Fibroblast of skin of right quadriceps (primary cell): ENCODE measurements at regions not wholly inside any gene's neighbourhood (a gene's known extent, or its start where the extent isn't known, plus 50 kb on each side); places are given as distances from the start of the nearest gene placed in this dataset.
"Not testable (repeated sequence)": the region's sequence is repeated elsewhere in the genome, so short reads cannot be mapped to it uniquely, and the experiment has no call there.

ENCODE experiments used
- DNase-seq: peaks from one replicate; pipeline ENCODE4 v3.0.0-alpha.2; 2013

DNA sequence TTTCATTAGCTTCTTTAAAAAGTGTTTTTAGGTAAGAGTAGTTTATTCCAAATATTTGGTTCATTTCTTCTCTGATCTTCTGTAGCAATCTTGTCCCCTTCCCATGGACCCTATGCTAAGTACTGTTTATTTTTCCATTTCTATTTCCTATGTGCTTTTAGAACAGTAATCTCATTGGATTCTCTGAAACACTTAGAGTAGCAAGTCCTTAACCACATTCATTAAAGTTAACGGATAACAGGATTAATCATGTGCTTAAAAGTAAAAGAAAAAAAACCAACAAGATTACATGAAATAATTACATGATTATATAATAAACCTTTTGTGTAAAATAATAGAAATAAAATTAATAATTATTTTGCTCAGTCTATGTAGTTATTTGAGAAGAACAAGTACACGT lies 929.7 kb downstream of the C4orf33 start:
- no peak for DNase-seq

DNA sequence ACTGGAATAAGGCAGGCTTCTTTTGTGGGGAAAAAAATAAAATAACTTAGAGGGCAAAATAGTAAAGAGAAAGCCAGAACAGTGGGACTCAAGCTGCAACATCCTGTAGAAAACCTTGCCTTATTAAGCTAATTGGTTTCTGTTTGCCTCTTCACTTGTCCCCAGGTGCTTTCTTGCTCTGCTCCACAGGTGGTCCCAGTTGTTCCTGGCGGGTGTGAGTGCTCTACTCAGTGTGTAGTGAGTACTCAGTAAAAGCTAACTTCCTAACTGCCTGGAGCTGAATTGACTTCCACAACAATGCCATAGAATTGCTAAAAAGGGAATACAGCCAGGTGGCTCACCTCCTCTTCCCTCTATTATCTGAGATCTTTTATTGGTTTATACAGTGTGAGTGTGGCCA lies 930.2 kb downstream of the C4orf33 start:
- no peak for DNase-seq

DNA sequence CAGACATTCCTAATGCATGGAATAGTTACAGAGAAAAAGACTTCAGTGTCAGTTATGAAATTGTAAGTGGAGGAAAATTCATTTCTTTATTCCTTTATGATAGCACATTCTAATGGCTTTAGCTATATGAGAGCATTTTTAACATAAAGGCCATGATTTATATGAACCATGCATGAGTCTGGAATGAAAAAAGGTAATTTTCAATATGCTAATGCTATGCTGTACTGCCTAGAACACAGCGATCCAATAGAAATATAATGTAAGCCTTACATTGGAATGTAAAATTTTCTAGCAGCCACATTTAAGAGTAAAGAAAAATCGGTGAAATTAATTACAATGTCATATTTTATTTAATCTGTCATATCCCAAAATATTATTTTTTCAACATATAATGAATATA lies 932.0 kb downstream of the C4orf33 start:
- DNase-seq: no peak

DNA sequence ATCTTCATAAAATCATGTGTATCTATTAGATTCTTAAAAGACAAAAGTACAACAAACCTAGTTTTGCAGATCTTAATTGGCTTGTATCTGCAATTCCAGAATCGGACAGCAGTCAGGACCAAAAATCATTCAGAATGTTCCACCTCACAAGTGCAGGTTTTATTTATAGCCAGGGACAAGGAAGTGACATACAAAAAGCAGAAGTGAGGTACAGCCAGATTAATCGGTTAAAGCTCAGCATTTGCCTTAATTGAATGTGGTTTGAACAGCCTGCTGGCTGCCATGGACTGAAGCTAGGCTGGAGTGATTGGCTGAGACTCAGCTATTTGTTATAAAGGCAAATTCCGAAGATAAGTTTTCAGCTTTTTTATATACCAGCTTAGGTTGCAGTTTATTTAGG lies 932.6 kb downstream of the C4orf33 start:
- no peak for DNase-seq

DNA sequence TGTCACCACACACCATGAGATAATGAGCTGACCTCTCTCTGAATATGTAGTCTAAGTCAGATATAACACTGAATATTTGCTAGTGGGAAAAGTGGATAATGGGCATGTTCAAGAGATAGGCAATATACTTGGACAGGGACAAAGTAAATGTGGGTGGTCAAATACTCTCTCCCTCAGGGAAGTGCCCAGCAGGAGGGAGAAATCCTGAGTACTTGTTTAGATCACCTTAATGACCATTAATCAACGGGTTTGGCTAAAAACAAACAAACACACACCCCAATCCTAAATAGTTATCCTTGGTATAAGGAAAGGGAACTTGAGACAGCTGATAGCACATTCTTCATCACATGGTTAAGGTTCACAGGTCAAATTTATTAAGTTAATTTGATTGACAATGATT lies 933.5 kb downstream of the C4orf33 start:
- DNase-seq: no peak

DNA sequence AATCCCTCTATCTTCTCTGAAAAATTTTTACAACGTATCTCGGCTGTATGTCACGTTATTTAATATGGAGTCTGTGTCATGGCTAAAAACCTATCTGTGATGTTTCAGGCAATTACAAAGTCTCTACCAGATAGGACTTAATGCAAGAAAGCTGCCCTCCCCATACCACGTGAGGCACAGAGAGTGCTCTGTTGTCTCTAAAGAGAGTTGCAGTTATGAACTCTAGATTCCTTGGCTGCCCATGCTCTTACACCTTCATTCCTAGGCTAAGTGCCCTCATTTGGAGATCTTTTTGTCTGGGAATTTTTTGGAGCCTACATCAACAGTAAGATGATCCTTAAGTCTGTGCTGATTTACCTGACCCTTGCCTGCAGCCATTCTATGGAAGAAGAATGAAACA lies 935.9 kb downstream of the C4orf33 start:
- DNase-seq: no peak

DNA sequence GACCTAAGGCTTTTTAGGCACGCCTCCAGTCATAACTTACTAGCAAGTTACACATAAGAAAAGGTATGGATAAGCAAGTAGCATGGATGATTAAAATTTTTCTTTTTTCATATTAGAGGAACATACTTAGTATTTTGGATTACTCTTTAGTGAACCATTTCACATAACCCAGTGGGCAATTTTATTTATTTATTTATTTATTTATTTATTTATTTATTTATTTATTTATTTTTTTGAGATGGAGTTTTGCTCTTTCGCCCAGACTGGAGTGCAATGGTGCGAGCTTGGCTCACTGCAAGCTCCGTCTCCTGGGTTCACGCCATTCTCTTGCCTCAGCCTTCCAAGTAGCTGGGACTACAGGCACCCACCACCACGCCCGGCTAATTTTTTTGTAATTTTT lies 937.7 kb downstream of the C4orf33 start:
- not testable (repeated sequence) for DNase-seq

DNA sequence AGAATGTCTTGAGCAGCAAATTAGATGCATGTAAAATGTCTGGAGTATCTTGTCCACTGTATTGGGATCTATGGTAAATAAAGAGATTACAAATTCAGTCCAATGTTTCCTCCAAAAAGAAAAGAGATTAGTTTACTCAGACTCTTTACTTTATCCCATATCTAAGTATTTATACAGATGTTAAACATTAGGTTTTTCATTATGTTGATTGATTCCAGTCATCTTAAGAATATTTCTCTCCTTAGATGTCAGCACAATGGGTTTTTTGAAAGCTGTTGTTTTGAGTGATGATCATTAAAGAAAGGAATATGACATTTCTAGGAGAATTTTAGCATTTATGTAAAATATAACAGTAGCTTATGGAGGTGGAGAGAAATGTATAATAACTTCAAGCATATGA lies 938.9 kb downstream of the C4orf33 start:
- DNase-seq: no peak

DNA sequence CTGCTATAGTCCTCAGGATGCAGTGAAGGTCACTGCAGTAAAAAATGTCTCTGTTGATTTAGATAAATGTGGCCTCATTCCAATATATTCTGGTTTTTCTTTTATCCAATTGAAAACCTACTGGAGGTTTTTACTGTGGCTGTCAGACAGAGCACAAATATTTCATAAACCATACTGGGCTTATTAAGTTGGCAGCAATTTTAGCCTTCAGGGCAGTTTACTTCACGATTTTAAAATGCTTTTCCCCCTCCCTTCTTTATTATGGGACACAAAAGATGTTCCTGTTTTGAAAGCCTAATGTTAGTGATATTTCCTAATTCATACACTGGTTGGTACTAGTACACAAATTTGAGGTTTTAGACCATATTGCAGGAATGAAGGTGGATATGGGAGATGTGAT lies 939.4 kb downstream of the C4orf33 start:
- DNase-seq: no peak

DNA sequence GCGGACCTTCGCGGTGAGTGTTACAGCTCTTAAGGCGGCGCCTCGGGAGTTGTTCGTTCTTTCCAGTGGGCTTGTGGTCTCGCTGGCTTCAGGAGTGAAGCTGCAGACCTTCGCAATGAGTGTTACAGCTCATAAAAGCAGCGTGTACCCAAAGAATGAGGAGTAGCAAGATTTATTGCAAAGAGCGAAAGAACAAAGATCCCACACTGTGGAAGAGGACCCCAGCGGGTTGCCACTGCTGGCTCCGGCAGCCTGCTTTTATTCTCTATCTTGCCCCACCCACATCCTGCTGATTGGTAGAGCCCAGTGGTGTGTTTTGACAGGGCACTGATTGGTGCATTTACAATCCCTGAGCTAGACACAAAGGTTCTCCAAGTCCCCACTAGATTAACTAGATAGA lies 941.9 kb downstream of the C4orf33 start:
- DNase-seq: not testable (repeated sequence)

DNA sequence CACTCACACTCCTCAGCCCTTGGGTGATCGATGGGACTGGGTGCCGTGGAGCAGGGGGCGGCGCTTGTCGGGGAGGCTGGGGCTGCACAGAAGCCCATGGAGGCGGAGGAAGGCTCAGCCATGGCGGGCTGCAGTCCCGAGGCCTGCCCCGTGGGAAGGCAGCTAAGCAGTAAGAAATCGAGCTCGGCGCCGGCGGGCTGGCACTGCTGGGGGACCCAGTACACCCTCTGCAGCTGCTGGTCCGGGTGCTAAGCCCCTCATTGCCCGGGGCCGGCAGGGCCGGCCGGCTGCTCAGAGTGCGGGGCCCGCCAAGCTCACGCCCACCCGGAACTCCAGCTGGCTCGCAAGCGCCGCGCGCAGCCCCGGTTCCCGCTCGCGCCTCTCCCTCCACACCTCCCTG lies 942.6 kb downstream of the C4orf33 start:
- not testable (repeated sequence) for DNase-seq

DNA sequence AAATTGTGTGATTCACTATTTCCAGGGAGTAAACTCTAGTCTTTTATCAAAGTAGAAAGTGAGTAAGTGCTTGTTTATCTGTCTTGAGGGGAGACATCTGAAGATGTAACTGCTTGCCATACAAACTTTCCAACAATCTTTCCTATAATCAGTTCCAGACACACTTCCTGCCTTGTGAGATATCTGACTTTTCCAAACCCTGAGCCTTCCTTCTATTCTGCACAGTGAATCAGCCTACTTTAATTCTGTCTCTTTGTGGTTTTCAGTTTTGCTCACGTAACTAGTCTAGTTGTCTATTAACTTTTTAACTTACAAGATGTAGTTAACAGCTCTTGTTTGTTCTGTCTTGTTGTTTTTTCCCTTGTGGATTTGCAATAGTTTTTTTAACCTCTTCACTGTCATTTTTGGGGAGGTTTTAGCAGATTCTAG lies 947.8 kb downstream of the C4orf33 start:
- DNase-seq: peak; percentile 83

DNA sequence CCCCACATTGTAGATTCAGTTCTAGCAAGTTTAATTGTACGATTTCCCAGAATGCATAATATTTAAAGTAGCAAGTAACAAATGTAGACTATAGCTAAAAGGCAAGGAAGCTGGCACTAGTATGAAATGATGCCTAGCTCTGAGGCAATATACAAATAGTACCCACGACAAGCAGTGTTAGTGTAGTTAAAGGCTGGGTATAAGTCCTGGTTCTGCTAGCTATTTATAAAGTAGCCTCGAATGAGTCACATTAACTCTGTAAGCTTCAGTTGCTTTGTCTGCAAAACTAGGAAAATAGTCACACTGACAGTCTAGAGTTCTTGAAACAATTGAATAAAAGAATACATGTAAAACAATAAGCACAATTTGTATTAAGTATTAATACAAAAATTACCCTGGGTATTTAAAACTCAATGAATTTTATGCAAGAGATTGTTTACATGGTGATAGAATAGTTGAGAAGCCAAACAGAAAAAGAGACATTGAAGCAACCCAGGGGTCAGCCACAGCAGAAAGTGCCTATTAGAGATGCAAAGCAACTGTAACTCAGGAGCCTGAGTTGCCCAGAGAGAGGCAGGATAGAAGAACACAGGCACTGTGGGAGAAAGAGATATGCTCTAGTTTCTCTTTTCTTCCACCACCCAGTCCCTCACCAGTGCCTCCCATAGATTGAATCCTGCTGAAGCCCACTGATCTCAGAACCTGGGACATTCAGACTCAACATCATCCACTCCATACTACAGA lies 949.0 kb downstream of the C4orf33 start:
- DNase-seq: no peak

DNA sequence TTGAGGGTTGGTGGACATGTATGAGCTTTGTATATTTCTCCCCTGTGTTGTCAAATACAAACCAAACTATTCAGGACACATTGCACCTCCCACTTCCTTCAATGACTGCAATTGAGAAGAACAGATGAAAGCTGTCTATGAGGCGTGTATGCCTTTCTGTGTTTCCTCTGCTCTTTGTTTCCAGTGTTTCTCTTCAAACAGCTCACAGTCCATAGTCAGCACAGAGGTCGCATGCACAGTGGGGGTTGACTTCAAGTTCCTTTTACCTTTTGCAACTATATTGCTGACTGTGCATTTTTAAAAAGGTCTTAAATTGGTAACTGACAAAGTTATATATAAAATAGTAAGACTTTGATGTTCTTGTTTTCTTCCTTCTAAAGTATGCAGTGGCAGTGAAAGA lies 957.8 kb downstream of the C4orf33 start:
- no peak for DNase-seq

DNA sequence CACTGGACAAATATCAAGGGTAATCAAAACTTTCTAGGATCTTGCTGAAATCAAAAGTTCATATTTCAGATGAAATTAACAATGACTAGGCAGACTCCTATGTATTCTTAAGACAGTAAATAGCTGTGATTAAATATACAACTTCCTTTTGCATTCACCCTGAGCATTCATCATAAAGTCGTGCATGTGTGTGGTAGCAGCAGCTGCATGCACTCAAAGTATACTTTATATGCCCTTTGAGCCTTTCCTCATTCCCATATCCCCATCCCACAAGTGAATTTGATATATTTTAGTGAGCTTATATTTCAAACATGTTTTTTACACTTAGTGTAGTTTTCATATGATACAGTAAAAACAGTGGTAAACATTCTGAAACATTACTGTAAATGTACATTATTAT lies 959.0 kb downstream of the C4orf33 start:
- no peak for DNase-seq

DNA sequence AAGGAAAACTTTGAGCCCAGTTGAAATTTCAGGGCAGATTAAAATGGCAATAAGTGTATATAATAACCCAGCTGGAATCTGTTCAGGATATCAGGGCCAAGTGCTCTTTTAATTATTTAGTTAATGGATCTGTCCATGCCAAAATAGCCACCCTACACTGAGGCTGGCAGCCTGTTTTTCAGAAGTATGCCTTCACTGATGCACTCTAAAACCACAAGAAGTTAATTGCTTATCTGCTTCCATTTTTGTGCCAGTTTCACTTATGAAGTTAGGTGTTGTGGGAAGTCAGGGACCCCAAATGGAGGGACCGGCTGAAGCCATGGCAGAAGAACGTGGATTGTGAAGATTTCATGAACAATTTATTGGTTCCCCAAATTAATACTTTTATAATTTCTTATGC lies 960.3 kb downstream of the C4orf33 start:
- DNase-seq: no peak

DNA sequence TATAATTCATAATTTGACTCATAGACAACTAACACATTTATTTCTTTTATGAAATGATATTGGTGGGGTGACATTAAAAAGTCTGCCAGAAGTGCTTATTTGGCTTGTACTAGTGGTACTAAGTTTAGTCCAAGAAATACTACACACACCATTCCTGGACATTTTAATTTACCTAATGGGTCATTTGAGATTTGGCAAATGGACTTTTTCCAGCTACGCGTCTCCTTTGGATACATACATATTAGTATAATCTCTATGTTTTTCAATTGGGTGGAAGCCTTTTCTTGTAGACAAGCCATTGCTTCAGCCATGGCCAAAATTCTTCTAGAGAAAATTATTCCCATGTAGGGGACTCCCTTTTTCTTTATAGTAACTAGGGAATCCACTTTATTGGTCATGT lies 968.5 kb downstream of the C4orf33 start:
- no peak for DNase-seq

DNA sequence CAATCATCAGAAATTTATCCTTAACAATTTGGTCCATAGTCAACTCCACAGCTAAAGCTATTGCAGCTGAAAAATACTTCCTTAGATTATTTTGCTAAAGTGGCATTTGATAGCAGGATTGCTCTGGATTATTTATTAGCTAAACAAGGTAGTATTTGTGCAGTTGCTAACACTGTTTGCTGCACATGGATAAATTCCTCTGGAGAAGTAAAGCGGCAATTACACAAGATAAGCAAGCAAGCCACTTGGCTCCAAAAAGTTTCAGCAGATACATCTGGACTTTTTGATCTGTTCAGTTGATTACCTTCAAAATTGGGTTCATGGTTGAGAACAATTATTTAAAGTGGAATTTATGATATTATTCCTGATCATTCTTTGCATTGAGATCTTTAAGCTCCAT lies 971.5 kb downstream of the C4orf33 start:
- no peak for DNase-seq

DNA sequence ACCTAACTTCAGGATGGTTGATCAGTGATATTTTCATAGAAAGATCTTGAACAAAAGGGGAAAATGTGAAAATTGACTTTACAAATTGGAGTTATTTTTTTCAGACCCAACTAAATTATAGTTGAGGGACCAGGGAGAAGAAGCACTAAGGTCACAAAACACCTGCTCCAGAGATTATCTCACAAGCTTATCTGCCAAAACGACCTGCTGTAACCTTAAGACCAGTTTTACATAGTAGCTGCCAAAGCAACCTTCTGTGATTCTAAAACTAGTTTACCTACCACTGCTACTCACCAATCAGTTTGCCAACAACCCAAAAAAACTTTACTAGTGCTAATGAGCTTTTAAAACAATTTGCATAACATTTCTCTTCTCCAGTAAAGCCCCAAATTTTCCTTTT lies 972.1 kb downstream of the C4orf33 start:
- no peak for DNase-seq

DNA sequence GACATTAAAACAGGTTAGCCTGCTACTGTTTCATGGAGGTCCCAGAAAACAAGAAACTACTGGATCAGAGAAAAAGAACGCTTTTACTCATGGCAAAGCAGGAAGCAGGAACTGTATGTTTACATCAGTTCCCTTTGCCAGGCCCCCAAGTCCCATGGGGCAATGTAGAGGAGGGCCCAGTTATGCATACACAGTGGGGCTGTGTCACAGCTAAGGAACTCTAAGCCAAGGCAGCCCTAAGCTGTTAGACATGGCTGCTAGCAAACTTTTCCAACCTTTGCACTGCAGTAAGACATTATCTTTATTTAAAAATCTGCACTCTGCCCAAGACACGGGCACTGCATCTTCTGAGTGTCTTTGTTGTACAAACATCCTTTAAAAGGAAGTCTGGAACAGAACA lies 975.8 kb downstream of the C4orf33 start:
- DNase-seq: peak; percentile 20

DNA sequence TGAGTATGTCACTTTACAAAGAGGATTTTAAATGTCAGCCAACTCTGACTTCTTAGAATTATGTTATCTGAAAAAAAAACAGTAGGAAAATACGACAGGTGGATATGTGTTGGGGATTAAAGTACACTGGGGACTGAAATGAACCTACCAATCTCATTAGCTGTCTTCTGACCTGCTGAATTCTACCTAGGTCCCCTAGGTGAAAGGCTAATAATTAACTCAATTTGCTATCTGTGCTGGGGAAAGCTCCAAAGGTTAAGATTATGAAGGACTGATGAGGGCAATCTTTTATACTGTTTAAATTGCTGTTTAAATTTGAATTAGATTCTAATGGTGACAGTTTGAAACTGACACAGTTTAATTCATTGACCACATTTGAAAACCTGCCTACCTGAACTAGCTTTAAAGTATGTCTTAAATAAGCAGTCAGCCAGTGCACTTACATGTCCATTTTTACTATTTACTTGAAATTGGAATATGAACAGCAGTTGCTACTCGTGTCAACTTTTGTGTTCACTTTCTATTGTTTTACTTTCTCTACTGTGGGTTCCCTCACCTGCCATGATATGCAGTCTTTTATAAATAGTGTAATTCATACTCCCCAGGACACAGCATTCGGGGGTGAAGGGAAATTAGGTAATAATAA lies 977.3 kb downstream of the C4orf33 start:
- no peak for DNase-seq

DNA sequence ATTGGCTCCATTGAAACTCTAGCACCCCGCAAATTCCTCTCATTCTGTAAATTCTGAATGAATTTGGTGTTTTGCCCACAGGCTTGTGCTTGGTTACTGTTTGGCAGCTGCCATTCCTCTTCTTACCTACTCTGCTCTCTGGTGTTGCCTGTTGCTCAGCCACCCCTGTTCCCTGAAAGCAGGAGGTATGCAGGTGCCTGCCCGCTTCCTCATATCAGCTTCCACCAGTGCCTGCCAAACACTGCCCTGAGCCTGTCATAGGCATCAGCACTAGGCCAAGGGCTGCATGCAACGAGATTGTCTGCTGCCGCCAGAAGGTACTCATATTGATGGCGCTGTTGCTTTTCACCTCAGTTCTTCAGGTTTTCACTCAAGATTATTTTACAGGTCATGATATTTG lies 978.1 kb downstream of the C4orf33 start:
- no peak for DNase-seq

DNA sequence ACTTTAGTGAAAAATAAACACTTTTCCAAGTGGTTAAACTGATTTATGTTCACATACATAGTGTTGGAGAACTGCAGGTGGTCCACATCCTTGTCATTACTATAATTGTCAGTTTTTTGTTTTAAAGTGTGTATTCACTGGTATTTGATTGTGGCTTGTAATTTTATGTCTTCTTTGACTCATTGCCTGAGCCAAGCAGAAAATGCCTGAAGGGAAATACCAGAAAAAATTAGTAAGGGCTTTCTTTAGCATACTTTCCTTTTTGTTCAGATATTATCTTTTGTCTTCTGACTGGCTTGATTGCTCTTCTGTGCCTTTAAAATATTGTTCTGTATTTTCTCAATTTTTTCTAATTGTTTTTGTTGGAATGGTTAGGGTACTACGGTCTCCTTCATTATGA lies 981.3 kb downstream of the C4orf33 start:
- peak; percentile 63 for DNase-seq

DNA sequence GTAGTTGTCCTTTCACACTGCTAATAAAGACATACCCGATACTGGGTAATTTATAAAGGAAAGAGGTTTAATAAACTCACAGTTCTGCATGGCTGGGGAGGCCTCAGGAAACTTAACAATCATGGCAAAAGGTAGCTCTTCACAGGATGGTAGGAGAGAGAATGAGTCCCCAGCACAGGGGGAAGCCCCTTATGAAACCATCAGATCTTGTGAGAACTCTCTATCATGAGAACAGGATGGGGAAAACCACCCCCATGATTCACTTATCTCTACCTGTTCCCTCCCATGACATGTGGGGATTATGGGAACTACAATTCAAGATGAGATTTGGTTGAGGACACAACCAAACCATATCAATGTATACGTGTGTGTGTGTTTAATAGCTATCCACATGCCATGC lies 983.1 kb downstream of the C4orf33 start:
- not testable (repeated sequence) for DNase-seq

DNA sequence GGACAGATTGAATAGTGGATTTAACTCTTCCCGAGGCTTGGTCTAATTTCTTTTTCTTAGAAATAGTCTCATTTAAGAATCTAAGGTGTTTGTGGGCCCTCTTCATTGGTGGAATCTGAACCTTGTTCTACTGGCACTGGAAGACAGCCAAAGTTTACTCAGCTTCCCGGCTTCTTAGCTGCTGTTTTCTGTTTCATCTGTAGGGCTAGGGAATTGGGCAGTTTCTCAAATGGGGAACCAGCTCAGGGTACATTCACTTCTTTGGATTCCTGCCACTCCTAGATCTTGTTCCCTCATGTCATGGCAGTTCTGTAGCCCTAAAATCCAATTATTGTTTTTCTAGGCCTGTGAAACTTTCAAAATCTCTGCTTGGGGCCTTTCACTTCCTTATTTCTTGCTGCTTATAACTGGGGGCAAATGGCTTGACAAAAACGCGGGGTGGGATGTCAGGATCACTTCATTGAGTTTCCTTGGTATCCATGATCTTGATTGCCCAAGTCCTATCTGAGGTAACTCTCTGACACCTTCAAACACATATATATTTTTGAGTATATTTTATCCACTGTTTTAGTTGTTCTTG lies 985.0 kb downstream of the C4orf33 start:
- DNase-seq: no peak
